HG03039 (cell line): ENCODE measurements at regions not wholly inside any gene's neighbourhood (a gene's known extent, or its start where the extent isn't known, plus 50 kb on each side); places are given as distances from the start of the nearest gene placed in this dataset.
"Not testable (repeated sequence)": the region's sequence is repeated elsewhere in the genome, so short reads cannot be mapped to it uniquely, and the experiment has no call there.

Experiments used
- ATAC-seq: cut with Tn5 transposase; IDR thresholded peaks from one replicate; pipeline ENCODE4 v1.9.1; 2021; ENCODE audit warnings: mild to moderate bottlenecking, moderate library complexity; ENCODE audit not compliant: unreplicated experiment

- ATAC-seq: not testable (repeated sequence)
Measured at GRCh38 chr17:445839-446238, 93.2 kb upstream of the RPH3AL start, which contains the start of gene RFLNB. TSS of gene RFLNB (minus strand) at chr17:445939.

DNA sequence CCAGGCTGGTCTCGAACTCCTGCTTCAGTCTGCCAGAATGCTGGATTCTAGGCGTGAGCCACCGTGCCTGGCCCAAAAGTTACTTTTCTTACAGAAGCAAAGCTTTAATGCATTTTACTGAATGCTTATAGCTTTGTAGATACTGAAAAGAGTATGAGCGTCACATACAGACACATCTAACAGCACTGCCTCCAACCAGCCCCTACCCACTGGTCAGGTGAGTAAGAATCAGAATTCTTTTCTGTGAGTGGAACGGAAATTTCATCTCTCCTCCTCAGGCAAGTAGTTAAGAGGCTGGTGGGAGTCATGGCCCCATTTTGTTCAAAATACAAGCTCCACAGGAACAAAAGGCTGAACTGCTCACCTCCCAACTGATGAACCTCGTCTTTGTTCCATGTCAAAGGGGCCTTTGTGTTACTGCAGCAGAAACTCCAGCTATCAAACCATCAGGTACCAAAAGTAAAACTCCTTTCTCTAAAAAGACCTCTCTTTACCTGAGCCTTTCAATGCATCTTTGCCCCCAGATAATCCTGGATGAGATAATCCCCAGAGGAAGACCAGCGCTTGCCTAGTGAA lies 92.4 kb upstream of the RPH3AL start:
- no peak for ATAC-seq

DNA sequence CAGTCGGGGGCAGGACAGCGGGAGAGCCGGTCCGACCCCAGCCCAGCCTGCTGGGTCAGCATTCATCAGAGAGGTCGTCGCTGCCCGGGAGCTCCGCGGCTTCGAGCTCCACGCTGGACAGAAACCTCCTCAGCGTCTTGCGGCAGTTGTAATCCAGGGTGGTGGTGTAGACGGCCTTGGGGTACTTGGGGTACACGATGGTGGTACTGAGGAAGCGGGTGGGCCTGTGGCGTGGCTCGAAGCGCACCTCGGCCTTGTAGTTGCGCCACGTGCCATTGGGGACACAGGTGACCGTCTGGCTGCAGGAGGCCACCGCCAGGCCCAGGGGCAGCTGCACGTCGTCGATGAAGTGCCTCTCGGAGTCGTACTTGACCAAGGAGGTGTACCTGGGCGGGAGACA lies 90.5 kb upstream of the RPH3AL start:
- ATAC-seq: no peak

- no peak for ATAC-seq
Measured at GRCh38 chr17:441155-441950, 88.7 kb upstream of the RPH3AL start.

DNA sequence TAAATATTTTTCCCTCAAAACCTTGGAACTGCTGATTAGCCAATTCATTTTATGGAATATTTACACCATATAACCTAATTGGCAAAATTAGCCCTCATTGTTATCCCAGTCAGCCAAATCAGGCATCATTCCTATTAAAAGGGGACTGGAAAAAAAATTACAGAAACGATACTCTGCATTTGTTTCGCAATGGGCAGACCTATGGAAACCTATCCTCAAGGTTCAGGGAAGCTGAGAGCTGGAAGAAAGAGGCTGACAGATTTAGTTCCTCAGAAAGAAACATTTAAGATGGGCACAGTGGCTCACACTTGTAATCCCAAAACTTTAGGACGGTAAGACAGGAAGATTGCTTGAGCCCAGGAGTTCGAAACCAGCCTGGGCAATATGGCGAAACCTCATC lies 85.6 kb upstream of the RPH3AL start:
- no peak for ATAC-seq

DNA sequence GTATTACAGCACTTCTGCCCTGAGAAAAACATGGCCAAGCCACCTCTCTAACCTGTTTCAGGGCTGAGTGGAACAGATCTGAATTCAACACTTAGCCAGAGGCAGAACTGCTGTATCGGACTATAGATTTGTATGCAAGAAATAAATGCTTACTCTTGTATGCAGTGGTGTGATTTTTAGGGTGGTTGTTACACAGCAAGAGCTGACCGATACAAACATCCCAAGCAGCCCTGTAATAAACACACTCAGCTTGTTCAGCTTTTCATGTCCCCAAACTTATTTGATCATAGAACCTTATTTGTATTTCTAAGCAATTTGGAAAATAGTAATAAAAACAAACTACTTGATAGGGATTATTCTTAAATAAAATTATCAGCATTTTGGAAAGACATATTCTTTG lies 84.9 kb upstream of the RPH3AL start:
- no peak for ATAC-seq

DNA sequence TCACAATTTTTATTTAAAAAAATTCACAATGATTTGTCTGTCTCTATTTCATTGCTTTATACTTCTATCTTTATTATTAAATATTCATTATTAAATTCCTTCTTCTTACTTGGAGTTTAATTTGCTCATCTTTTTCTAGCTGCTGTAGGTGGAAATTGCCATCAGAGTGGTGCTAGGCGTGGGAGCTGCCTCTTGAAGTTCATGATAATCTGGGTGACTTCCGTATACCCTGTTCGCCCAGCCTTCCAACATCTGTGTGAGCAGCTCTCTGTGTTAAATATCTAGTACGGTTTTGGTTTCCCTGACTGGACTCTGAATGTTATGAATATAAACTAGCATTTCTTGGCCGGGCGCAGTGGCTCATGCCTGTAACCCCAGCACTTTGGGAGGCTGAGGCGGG lies 84.0 kb upstream of the RPH3AL start:
- ATAC-seq: no peak

DNA sequence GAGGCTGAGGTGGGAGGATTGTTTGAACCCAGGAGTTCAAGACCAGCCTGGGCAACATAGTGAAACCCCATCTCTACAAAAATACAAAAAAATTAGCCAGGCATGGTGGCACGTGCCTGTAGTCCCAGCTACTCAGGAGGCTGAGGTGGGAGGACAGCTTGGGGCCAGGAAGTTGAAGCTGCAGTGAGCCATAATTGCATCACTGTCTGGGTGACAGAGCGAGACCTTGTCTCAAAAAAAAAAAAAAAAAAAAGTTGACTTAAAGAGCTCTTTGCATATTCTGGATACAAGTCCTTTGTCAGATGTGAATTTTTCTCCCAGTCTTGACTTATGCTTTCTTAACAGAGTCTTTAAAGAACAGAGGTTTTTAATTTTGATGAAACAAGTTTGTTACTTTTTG lies 79.9 kb upstream of the RPH3AL start:
- ATAC-seq: not testable (repeated sequence)

- ATAC-seq: no peak
Measured at GRCh38 chr17:431494-431893, 78.9 kb upstream of the RPH3AL start.

DNA sequence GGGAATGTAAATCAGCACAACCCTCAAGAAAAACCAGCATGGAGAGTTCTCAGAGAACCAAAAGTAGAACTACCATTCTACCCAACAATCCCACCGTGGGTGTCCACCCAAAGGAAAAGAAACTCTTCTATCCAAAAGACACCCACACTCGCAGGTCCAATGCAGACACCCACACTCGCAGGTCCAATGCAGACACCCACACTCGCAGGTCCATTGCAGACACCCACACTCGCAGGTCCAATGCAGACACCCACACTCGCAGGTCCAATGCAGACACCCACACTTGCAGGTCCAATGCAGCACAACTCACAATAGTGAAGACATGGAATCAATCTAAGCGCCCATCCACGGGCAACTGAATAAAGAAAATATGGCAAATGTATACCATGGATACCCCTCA lies 77.0 kb upstream of the RPH3AL start:
- no peak for ATAC-seq

DNA sequence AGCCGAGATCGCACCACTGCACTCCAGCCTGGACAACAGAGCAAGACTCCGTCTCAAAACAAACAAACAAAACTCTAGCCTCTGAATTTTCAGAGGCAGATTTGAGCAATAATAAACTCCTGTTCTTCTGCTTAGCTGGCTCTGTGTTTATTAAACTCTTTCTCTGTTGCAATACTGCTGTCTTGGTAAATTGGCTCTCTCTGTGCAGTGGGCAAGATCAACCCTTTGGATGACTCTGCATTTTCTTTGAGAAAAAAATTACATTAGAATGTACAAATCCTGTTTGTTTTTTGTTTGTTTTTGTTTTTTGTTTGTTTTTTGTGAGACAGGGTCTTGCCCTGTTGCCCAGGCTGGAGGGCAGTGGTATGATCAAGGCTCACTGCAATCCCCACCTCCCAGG lies 75.8 kb upstream of the RPH3AL start:
- ATAC-seq: no peak

DNA sequence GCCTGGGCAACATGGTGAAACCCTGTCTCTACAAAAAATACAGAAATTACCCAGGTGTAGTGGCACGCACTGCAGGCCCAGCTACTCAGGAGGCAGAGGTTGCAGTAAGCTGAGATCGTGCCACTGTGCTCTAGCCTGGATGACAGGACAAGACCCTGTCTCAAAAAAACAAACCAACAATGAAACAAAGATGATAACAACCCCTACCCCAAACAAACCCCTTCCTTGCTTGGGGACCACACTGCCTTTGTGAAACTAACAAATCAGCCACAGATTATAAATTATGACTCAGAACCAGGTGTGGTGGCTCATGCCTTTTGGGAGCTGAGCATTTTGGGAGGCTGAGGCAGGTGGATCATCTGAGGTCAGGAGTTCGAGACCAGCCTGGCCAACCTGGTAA lies 75.3 kb upstream of the RPH3AL start:
- no peak for ATAC-seq

DNA sequence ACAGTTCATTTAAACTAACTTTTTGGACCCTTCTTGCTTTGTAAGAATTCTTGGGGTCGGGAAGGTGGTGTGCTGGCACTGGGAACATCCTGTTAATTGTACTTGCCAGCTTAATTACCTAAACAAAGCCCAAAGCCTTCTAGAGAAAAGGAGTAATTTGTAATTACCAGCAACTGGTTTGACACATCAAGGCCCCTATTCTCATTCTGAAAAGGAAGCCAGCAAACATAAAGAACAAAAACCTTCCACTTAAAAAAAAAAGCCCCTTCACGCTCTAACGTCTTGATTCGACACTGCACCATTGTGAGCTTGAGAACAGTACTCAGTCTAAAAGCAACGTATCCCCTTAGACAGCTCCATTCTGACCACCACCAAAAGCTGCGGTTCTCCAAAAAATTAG lies 74.7 kb upstream of the RPH3AL start:
- ATAC-seq: no peak

GRCh38 chr17:422196-422930 lies 69.8 kb upstream of the RPH3AL start:
- ATAC-seq: no peak

DNA sequence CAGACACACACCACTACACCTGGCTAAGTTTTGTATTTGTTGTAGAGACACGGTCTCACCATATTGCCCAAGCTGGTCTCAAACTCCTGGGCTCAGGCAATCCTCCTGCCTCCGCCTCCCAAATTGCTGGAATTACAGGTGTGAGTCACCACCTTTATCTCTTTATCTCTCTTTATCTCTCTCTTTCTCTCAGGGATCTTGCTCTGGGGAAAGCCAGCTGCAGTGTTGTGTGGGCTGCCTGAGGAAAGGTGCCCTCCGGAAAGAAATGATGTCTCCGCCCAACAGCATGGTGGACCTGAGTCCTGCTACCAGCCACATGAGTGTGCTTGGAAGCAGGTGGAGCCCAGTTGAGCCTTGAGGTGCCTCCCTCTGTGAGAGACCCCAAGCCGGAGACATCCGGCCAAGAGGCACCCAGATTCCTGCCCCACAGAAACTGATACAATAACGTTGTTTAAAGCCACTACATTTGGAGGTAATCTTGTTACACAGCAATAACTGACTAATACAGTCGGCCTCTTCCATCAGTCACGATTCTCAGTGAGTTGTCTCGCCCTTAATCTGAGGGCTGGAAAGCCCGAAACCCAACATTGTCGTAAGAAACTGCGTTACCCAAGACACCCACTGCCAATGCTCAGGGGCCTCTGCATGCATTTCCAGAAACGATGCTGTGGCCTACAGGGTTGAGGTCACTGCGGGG lies 68.0 kb upstream of the RPH3AL start:
- no peak for ATAC-seq

- no peak for ATAC-seq
Measured at GRCh38 chr17:419073-419735, 66.6 kb upstream of the RPH3AL start.

DNA sequence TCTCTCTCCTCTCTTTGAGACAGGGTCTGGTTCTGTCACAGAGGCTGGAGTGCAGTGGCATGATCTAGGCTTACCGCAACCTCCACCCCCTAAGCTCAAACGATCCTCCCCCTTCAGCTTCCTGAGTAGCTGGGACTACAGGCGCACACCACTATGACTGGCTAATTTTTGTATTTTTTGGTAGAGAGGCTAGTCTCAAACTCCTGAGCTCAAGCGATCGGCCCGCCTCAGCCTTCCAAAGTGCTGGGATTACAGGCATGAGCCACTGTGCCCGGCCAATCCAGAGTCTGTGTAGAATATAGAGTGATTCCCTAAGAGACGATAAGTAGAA lies 65.8 kb upstream of the RPH3AL start:
- no peak for ATAC-seq

DNA sequence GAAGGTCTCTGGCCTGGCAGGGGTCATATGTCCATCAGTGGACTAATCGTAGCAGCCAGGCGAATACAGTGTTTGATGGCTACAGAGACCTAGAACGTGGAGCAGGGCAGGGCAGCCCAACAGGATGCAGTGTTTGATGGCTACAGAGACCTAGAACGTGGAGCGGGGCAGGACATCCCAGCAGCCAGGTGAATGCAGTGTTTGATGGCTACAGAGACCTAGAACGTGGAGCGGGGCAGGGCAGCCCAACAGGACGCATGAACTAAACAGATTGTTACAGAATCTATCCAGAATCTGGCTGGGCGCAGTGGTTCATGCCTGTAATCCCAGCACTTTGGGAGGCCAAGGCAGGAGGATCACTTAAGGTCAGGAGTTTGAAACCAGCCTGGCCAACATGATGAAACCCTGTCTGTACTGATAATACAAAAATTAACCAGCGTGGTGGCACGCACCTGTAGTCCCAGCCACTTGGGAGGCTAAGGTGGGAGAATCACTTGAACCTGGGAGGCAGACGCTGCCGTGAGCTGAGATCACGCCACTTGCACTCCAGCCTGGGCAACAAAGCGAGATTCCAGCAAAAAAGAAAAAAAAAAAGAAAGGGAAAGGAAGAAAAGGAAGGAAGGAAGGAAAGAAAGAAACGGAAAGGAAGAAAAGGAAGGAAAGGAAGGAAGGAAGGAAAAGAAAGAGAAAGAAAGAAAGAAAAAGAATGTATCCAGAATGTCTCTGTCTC lies 65.2 kb upstream of the RPH3AL start:
- no peak for ATAC-seq

DNA sequence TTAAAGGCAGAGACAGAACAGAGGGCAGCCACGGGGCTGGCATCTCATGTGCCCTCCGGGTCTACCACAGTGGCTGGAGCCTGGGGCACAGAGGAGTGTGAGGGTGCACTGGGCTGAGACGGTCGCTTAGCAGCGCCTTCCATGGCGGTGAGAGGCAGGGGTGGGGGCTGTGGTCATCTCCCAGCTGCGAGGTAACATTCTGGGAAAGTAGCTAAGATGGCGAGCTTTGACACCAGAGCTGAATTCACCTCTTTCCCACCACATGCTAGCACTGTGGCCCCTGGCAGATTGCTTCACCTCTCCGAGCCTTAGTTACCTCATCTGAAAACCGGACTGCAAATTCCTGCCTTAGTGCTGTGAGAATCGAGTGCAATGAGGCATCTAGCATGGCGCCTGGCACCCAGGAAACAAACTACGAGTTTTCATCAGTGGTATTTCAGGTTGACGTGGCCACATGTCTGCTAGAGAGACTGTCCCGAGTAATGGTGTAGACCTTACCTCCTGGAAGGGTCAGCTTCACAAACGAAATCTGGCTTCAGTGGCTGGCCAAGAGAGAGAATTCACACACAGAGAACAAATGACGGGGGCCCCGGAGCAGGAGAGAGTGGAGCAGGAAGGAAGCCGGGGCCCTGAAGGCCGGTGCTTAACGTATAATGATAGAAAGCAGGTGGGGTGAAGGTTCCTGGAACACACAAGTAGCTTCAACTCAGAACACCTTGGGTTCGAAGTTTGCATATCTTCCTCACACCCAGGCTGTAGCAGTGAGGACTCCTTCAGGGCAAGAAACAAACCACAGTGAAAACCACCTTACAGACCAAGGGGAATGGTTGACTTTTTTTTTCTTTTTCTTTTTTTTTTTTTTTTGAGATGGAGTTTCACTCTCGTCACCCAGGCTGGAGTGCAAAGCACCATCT lies 63.9 kb upstream of the RPH3AL start:
- ATAC-seq: no peak
